ENCODE measurements at regions not wholly inside any gene's neighbourhood (a gene's known extent, or its start where the extent isn't known, plus 50 kb on each side); places are given as distances from the start of the nearest gene placed in this dataset.

DNA sequence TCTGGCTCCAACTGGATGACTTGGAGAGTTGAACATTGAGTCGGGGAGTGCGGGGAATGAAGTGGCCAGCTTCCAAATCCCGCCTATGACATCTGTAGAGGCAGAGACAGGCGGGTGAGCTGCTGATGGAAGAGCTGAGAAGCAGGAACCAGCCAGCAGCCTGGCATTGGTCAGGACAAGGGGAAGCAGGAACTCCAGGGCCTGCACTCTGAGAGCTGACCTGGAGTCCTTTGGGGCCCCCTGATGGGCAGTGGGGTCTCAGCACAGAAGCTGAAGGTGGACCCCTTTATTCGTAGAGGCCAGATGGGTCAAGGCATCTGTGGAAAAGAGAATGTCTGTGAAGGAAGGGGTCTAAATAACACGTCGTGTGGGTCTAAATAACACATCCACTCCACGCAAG, 57.0 kb downstream of the SEC61G start:
- Histone ChIP-seq H3K36me3 (no peaks in the 10 kb centered on the region), H3K4me3 (ENCODE audit: low read depth, low read length) (no peak overlapping the region), H3K9me3 (ENCODE audit: severe bottlenecking) (no peaks in the 10 kb centered on the region), H3K27me3 (ENCODE audit: insufficient read depth, low read depth, severe bottlenecking) (no peaks in the 10 kb centered on the region), H3K27ac (no peak overlapping the region)
- TF ChIP-seq, protein P1, sequence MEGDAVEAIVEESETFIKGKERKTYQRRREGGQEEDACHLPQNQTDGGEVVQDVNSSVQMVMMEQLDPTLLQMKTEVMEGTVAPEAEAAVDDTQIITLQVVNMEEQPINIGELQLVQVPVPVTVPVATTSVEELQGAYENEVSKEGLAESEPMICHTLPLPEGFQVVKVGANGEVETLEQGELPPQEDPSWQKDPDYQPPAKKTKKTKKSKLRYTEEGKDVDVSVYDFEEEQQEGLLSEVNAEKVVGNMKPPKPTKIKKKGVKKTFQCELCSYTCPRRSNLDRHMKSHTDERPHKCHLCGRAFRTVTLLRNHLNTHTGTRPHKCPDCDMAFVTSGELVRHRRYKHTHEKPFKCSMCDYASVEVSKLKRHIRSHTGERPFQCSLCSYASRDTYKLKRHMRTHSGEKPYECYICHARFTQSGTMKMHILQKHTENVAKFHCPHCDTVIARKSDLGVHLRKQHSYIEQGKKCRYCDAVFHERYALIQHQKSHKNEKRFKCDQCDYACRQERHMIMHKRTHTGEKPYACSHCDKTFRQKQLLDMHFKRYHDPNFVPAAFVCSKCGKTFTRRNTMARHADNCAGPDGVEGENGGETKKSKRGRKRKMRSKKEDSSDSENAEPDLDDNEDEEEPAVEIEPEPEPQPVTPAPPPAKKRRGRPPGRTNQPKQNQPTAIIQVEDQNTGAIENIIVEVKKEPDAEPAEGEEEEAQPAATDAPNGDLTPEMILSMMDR (IDR thresholded peaks at IDR 0.05; ENCODE audit: low read depth, low read length): no peak
- DNase-seq: no peak

DNA sequence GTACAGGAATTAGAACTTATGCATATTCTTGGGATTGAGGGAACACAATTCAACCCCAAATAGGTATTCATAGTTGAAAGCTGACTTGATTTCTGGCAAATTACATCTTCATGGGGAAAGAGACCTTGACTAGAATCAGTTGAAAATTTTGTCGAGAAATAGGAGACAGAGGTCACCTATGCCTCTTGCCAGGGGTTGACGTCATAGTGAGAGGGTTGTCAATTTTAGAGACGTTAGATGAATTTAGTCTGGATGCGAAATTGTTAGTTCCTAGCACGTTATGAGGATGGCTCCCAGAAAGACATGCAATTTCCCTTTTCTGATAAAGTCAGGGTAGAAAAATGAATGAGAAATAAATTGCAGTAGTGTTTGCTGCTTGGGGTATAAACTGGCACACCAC, 59.3 kb downstream of the SEC61G start:
- no peaks in the 10 kb centered on the region for H3K27me3 ChIP-seq (ENCODE audit: insufficient read depth, low read depth, severe bottlenecking)
- DNase-seq: no peak
- H3K36me3 ChIP-seq: no peaks in the 10 kb centered on the region
- H3K9me3 ChIP-seq (ENCODE audit: severe bottlenecking): no peaks in the 10 kb centered on the region
- TF ChIP-seq, protein P1 (IDR thresholded peaks at IDR 0.05; ENCODE audit: low read depth, low read length): no peak
- H3K4me3 ChIP-seq (ENCODE audit: low read depth, low read length): no peak overlapping the region
- no peak overlapping the region for H3K27ac ChIP-seq

DNA sequence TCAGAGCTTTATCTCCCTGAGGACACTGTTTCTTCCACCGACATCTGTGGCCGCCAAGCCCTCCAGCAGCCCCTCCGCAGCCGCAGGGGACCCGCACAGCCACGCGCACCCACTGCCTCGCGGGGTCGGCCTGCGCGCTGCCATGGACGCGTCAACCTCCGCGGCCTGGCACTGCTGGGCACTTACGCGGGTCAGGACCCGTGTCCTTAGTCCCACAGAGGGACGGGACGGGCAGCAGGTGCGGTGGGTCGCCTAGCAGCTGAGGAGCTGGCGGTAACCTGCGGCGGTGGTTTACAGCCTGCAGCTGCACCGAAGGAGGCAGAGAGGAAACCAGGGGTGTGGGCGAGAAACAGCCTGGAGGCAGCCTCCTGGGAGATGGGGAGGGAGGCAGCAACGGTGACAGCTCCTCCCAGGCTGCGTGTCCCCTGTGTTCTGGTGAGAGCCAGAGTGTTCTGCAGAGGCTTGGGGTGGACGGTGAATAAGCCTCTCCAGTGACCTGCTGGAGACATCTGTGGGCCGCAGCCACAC, 61.3 kb downstream of the SEC61G start:
- no peak overlapping the region for H3K27ac ChIP-seq
- H3K36me3 ChIP-seq: no peaks in the 10 kb centered on the region
- H3K4me3 ChIP-seq (ENCODE audit: low read depth, low read length): no peak overlapping the region
- DNase-seq: no peak
- H3K27me3 ChIP-seq (ENCODE audit: insufficient read depth, low read depth, severe bottlenecking): no peaks in the 10 kb centered on the region
- TF ChIP-seq, protein P1 (IDR thresholded peaks at IDR 0.05; ENCODE audit: low read depth, low read length): no peak
- no peaks in the 10 kb centered on the region for H3K9me3 ChIP-seq (ENCODE audit: severe bottlenecking)

DNA sequence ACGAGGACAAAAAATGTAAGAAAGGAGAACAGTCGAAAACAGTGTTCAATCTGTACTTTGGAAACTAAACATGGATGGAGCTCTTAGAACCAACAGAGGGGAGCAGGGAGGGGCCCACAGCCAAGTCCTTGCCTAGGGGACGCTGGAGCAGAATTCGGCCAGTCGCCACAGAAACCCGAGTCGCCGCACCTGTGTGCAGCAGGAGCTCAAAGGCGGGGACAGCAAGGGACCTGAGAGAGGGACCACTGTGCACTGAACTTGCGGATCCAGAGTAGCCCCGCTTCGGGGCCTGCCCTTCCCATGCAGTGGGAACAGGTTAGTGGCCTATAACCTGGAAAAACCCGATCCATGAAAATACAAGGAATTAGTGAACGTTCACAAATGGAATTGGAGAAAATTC, 68.1 kb downstream of the SEC61G start:
- TF ChIP-seq, protein P1 (IDR thresholded peaks at IDR 0.05; ENCODE audit: low read depth, low read length): no peak
- no peaks in the 10 kb centered on the region for H3K36me3 ChIP-seq
- no peak for DNase-seq

DNA sequence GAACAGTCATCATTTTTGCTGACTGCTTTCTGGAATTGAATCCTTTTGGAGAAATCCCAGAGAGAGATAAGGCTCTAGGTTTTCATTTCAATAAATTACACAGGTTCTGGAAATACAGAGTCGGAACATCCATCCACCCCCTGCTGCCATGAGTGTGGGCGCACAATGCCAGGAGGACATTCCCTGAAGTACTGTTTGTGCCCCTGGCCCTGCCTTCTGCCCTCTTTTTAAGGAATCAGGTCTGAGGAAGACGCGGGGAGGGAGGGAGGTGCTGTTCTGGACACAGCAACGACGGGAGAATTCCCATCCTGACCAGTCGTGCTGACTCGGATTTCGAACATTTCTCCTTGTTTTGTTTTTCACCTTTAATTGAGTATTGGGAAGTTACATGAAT, 69.0 kb downstream of the SEC61G start:
- TF ChIP-seq, protein P1 (IDR thresholded peaks at IDR 0.05; ENCODE audit: low read depth, low read length): no peak
- H3K27me3 ChIP-seq (ENCODE audit: insufficient read depth, low read depth, severe bottlenecking): no peaks in the 10 kb centered on the region
- no peak overlapping the region for H3K4me3 ChIP-seq (ENCODE audit: low read depth, low read length)
- no peak for DNase-seq
- no peaks in the 10 kb centered on the region for H3K9me3 ChIP-seq (ENCODE audit: severe bottlenecking)
- no peak overlapping the region for H3K27ac ChIP-seq
- H3K36me3 ChIP-seq: no peaks in the 10 kb centered on the region

More for the DNA sequence above, 68.1 kb downstream of the SEC61G start:
- Histone ChIP-seq H3K4me3 (ENCODE audit: low read depth, low read length) (no peak overlapping the region), H3K27me3 (ENCODE audit: insufficient read depth, low read depth, severe bottlenecking) (no peaks in the 10 kb centered on the region), H3K9me3 (ENCODE audit: severe bottlenecking) (no peaks in the 10 kb centered on the region), H3K27ac (no peak overlapping the region)

DNA sequence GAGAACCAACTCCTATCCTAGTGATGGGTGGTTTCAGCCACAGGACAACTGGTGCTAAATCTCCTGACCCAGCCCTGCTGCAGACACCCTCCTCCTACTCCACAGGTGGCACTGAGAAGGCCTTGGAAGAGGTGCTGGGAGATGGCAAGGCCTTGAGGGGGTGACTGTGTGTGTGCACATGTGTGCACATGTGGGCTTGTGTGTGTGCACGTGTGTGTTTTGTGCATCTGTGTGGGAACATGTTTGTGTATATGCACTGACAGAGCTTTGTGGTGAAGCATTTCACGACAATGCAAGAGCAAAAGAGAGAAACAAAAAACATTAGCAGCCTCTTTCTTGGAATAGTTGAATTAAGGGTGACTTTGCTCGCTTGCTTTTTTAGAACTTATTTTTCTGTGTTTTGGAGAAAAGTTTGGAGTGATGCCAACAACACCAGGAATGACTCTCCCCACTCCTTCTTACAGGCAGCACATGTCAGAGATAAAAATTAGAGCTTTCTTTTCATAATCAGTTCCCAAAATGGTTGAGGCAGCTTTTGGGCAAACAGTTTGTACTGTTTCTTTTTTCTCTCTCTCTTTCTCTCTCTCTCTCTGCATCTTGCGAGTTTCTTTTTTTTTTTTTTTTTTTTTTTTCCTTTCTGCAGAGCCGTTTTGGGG, 69.5 kb downstream of the SEC61G start:
- Histone ChIP-seq H3K27ac (no peak overlapping the region), H3K9me3 (ENCODE audit: severe bottlenecking) (no peaks in the 10 kb centered on the region), H3K36me3 (no peaks in the 10 kb centered on the region), H3K4me3 (ENCODE audit: low read depth, low read length) (no peak overlapping the region), H3K27me3 (ENCODE audit: insufficient read depth, low read depth, severe bottlenecking) (no peaks in the 10 kb centered on the region)
- DNase-seq: no peak
- TF ChIP-seq, protein P1 (IDR thresholded peaks at IDR 0.05; ENCODE audit: low read depth, low read length): no peak

All from WERI-Rb-1 (cell line).